CD4-positive, alpha-beta memory T cell (primary cell): ENCODE measurements at regions not wholly inside any gene's neighbourhood (a gene's known extent, or its start where the extent isn't known, plus 50 kb on each side); places are given as distances from the start of the nearest gene placed in this dataset.

ENCODE experiments used
- CTCF ChIA-PET: fragments of 350-600 bp; sonication (Branson Sonifier 250); formaldehyde crosslinking; loops from one replicate; lab custom pipeline; 2021; ENCODE audit warnings: inconsistent platforms; ENCODE audit not compliant: partially characterized antibody; lab: Charles Lee
- POLR2A ChIA-PET: fragments of 350-600 bp; sonication (Branson Sonifier 250); formaldehyde crosslinking; loops from one replicate; lab custom pipeline; 2021; ENCODE audit not compliant: partially characterized antibody; lab: Charles Lee
- DNase-seq, 5 donors: peaks; one replicate each; pipeline versions ENCODE4 v3.0.0 to v3.0.0-alpha.2; 2020 to 2022; ENCODE audit warnings: mixed read lengths in 1 of 5
- H3K27ac ChIP-seq: one replicate; pipeline ENCODE4 v1.7.0; 2013; ENCODE audit warnings: low read depth, low read length
- H3K27me3 ChIP-seq: 2 replicates; pipeline ENCODE4 v1.7.0; 2013; ENCODE audit warnings: mild to moderate bottlenecking, low read length, moderate library complexity; ENCODE audit not compliant: insufficient read depth
- H3K36me3 ChIP-seq: 2 replicates; pipeline ENCODE4 v1.7.0; 2013; ENCODE audit warnings: mild to moderate bottlenecking, low read length, moderate library complexity; ENCODE audit not compliant: insufficient read depth
- H3K4me1 ChIP-seq: 2 replicates; pipeline ENCODE4 v1.7.0; 2013; ENCODE audit warnings: mild to moderate bottlenecking, low read length, moderate library complexity; ENCODE audit not compliant: insufficient read depth
- H3K4me3 ChIP-seq, 2 donors: one replicate each; pipeline ENCODE4 v1.7.0; 2013; ENCODE audit warnings: low read length in 2 of 2, mild to moderate bottlenecking in 1 of 2
- H3K9me3 ChIP-seq, 2 donors: one replicate each; pipeline ENCODE4 v1.7.0; 2013; ENCODE audit warnings: low read length in 2 of 2, control low read depth in 1 of 2; ENCODE audit not compliant: control insufficient read depth in 1 of 2
- H3K27ac Mint-ChIP-seq, 7 donors: one replicate each; pipeline ENCODE4 v1.8.0; 2020 to 2021; ENCODE audit warnings: mixed read lengths in 7 of 7, mild to moderate bottlenecking in 6 of 7, inconsistent platforms in 3 of 7, moderate library complexity in 3 of 7
- H3K27me3 Mint-ChIP-seq, 2 donors: one replicate each; pipeline ENCODE4 v1.8.0; 2020 to 2021; ENCODE audit warnings: mixed read lengths in 2 of 2
- H3K36me3 Mint-ChIP-seq, 2 donors: one replicate each; pipeline ENCODE4 v1.8.0; 2020 to 2021; ENCODE audit warnings: mixed read lengths in 2 of 2, inconsistent platforms in 1 of 2, mild to moderate bottlenecking in 1 of 2
- H3K4me1 Mint-ChIP-seq, 4 donors: one replicate each; pipeline ENCODE4 v1.8.0; 2020 to 2021; ENCODE audit warnings: mixed read lengths in 4 of 4, mild to moderate bottlenecking in 1 of 4
- H3K4me3 Mint-ChIP-seq, 8 donors: one replicate each; pipeline ENCODE4 v1.8.0; 2020 to 2021; ENCODE audit warnings: mixed read lengths in 8 of 8, mild to moderate bottlenecking in 7 of 8, moderate library complexity in 6 of 8, inconsistent platforms in 3 of 8
- H3K9me3 Mint-ChIP-seq, 8 donors: one replicate each; pipeline ENCODE4 v1.8.0; 2020 to 2021; ENCODE audit warnings: mixed read lengths in 8 of 8, mild to moderate bottlenecking in 5 of 8, inconsistent platforms in 3 of 8, moderate library complexity in 1 of 8
- intact Hi-C: fragments of 100-400 bp; cut with micrococcal nuclease; formaldehyde crosslinking; loops from one replicate; pipeline ENCODE4 v1.15.1; 2023

DNA sequence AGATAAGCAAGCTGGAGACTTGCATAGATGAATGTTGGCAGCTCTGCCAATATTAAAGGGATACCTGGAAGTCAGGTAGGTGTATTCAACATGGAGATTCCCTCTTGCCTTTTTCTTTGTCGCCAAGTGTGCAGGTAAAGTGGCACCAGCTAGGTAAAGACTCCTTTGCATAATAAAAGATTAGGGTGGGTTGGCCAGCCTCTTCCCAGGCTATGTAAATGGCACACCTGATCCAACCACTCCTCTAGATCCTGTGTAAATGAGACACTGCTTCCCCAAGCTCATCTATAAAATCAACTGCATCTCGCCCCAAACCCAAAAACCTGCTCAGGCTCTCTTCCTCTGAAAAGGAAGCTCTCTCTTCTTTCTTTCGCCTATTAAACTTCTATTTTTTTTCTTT lies 100.8 kb upstream of the DSCAM start:
- H3K9me3 ChIP-seq = no peaks in the 10 kb centered on the region
- no peak overlapping the region for H3K4me3 Mint-ChIP-seq
- no peaks in the 10 kb centered on the region for H3K36me3 ChIP-seq
- H3K36me3 Mint-ChIP-seq = no peaks in the 10 kb centered on the region
- H3K27me3 Mint-ChIP-seq = no peaks in the 10 kb centered on the region
- peaks cover 5 to 19% (median 8%) of the 10 kb centered on the region in 8 donors for H3K9me3 Mint-ChIP-seq
- intact Hi-C loops = no loop called here
- no peaks in the 10 kb centered on the region for H3K4me1 Mint-ChIP-seq
- H3K27me3 ChIP-seq = no peaks in the 10 kb centered on the region
- ChIA-PET POLR2A (no interaction called here), CTCF (no interaction called here)
- DNase-seq = no peak
- no peak overlapping the region for H3K27ac ChIP-seq
- no peak overlapping the region for H3K4me3 ChIP-seq
- no peak overlapping the region for H3K27ac Mint-ChIP-seq
- no peaks in the 10 kb centered on the region for H3K4me1 ChIP-seq

DNA sequence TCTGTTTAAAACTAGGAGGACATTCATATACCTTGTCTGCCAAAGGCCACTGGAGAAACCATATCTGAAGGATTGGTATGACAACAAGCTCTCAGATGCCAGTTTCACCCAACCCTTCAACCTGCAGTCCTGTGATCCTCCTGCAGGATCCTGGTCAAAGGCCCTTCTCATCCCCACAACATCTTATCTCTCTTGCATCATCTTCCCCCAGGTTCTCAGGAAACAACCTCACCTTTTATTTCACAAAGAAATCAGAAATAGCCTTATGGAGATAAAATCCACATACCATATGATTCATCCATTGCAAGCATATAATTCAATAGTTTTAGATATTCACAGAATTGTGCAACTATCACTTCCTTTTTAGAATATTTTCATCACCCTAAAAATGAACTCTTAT lies 104.0 kb upstream of the DSCAM start:
- POLR2A ChIA-PET = no interaction called here
- Mint-ChIP-seq H3K9me3 (peaks cover 0 to 6% (median 0%) of the 10 kb centered on the region in 8 donors), H3K4me1 (no peaks in the 10 kb centered on the region), H3K4me3 (no peak overlapping the region), H3K27ac (no peak overlapping the region), H3K36me3 (no peaks in the 10 kb centered on the region), H3K27me3 (peaks cover 0 to 2% of the 10 kb centered on the region in 2 donors)
- Histone ChIP-seq H3K9me3 (no peaks in the 10 kb centered on the region), H3K27ac (no peak overlapping the region), H3K4me1 (no peaks in the 10 kb centered on the region), H3K4me3 (no peak overlapping the region), H3K27me3 (no peaks in the 10 kb centered on the region), H3K36me3 (no peaks in the 10 kb centered on the region)
- CTCF ChIA-PET = no interaction called here
- no peak for DNase-seq
- intact Hi-C loops = no loop called here

DNA sequence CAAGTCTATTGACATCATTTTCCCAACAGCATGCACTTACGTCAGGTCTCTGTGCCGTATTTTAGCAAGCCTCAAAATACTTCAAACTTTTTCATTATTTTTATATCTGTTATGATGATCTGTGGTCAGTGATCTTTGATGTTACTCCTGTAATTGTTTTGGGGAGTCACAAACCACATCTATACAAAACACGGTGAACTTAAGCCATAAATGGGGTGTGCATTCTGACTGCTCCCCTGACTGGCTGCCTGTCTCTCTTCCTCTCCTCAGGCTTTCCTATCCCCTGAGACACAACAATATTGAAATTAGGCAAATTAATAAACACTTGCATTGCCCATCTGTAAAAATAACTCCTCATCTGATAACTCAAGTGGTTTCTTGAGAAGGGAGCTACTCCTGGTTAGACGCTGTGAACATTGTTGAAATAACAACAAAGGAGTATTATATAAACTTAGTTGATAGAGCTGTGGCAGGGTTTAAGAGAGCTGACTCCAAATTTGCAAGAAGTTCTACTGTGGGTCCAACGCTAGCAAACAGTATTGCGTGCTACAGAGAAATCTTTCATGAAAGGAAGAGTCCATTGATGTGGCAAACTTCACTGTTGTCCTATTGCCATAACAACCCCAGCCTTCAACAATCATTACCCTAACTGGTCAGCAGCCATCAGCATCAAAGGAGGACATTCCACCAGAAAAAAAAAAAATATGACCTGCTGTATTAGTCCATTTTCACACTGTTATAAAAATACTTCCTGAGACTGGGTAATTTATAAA lies 105.8 kb upstream of the DSCAM start:
- intact Hi-C loops = no loop called here
- Histone ChIP-seq H3K27me3 (no peaks in the 10 kb centered on the region), H3K9me3 (no peaks in the 10 kb centered on the region), H3K4me3 (no peak overlapping the region), H3K4me1 (no peaks in the 10 kb centered on the region), H3K36me3 (no peaks in the 10 kb centered on the region), H3K27ac (no peak overlapping the region)
- H3K4me1 Mint-ChIP-seq = no peaks in the 10 kb centered on the region
- CTCF ChIA-PET = no interaction called here
- H3K36me3 Mint-ChIP-seq = no peaks in the 10 kb centered on the region
- H3K9me3 Mint-ChIP-seq = peaks cover 0 to 6% (median 0%) of the 10 kb centered on the region in 8 donors
- no peak for DNase-seq
- H3K4me3 Mint-ChIP-seq = no peak overlapping the region
- POLR2A ChIA-PET = no interaction called here
- H3K27me3 Mint-ChIP-seq = peaks cover 1 to 6% of the 10 kb centered on the region in 2 donors
- no peak overlapping the region for H3K27ac Mint-ChIP-seq

DNA sequence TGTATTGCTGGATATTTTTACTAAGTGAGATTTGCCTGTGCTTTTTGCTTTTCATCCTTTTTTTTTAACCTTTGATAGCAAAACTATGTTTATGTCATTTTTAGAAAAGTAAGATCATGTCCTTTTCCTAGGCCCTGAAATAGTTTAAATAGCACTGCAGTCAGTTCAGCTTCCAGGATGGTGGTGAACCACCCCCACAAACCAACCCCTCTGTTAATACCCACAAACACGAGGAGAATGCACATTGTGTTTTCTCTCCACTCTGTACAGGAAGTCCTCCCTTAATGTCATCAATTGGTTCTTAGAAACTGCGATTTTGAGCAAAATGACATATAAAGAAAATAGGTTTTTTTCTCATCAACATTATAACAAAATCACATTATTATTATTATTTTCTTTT lies 117.7 kb upstream of the DSCAM start:
- Mint-ChIP-seq H3K4me1 (no peaks in the 10 kb centered on the region), H3K27ac (peak overlapping the region in 1 of 7 donors; percentile 36), H3K36me3 (no peaks in the 10 kb centered on the region), H3K9me3 (peaks cover 0 to 7% (median 4%) of the 10 kb centered on the region in 8 donors), H3K27me3 (peaks cover 0 to 5% of the 10 kb centered on the region in 2 donors), H3K4me3 (no peak overlapping the region)
- Histone ChIP-seq H3K9me3 (no peaks in the 10 kb centered on the region), H3K4me3 (no peak overlapping the region), H3K27me3 (no peaks in the 10 kb centered on the region), H3K36me3 (no peaks in the 10 kb centered on the region), H3K4me1 (no peaks in the 10 kb centered on the region), H3K27ac (no peak overlapping the region)
- POLR2A ChIA-PET = no interaction called here
- intact Hi-C loops = no loop called here
- CTCF ChIA-PET = no interaction called here
- DNase-seq = no peak

DNA sequence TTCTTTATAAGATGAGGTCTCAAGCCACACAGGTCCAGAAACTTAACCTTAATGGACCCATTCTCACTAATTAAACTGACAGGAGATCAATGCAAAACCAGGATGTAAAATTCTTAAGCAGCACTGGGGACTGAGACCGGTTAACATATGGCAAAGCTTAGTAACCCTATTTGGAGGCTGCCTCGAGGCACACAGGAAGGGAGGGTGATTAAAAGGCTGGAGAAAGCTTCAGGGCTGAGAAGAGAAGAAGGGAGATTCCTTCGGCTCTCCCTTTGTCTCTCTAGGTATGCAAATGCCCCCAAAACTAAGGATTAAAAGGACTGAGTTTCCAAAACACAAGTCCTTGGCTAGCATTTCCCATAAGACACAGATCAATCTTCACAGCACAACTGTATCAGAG lies 120.8 kb upstream of the DSCAM start:
- Mint-ChIP-seq H3K4me3 (no peak overlapping the region), H3K36me3 (no peaks in the 10 kb centered on the region), H3K27me3 (peaks cover 0 to 5% of the 10 kb centered on the region in 2 donors), H3K27ac (no peak overlapping the region), H3K4me1 (no peaks in the 10 kb centered on the region), H3K9me3 (peaks cover 0 to 4% (median 1%) of the 10 kb centered on the region in 8 donors)
- Histone ChIP-seq H3K36me3 (no peaks in the 10 kb centered on the region), H3K4me3 (no peak overlapping the region), H3K27ac (no peak overlapping the region), H3K9me3 (no peaks in the 10 kb centered on the region), H3K27me3 (no peaks in the 10 kb centered on the region), H3K4me1 (no peaks in the 10 kb centered on the region)
- DNase-seq = no peak
- ChIA-PET CTCF (no interaction called here), POLR2A (no interaction called here)
- intact Hi-C loops = no loop called here

DNA sequence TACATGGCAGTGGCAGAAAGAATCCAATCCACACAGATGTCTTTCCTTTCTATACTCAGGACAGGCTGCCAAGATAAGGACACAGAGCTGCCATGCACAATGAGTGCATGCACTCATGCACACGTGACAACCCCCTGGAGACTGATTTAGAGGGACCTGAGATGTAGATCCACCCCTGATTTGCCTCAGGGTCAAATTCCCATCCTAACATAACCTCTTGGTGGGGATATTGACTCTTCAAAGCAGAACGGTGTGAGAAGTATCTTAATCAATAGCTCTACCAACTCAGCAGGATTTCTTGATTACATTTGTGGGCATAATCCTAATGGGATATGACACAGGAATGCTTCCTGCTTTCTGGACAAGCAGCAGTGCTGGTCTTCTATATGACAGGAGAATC lies 125.2 kb upstream of the DSCAM start:
- no peaks in the 10 kb centered on the region for H3K36me3 Mint-ChIP-seq
- intact Hi-C loops = no loop called here

DNA sequence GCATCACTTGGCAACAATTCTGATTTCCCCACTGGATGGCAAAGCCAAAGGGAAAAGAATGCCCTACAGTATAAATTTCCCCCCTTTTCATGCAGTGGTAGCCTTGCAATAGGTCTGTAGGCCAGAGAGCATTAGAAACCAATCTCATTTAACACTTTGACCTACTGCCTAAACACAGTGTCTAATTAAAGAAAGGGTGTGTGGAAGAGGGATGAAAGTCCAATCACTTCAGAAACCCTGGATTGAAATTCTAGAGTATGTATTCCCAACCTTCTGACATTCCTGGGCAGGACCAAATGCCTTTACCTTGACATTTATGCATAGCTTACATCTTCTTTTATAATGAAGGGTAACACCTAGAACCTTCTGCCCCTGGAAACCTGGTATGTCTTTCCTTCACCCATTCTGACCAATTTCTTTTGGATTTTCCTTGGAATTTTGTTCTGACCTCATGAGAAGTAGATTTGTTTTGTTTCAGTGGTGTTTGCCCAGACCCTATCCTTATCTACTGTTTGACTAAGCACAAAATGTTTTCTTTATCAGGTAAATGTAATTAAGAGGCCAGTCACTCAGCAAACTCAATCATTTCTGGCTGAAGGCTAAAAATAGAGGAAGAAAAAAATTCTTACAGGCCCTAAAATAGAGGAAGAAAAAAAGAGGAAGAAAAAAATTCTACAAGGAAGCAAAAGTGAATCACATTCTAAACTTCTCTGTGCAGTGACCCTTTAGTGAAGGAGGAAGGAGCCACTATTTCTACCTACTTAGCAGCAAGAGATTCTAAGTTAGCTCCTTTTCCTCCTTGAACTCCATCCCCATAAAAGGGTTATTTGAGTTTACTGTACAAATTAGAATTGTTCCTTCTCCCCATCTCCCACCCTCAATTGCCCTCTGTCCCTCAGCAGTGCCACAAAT lies 129.5 kb upstream of the DSCAM start:
- Histone ChIP-seq H3K36me3 (no peaks in the 10 kb centered on the region), H3K4me3 (no peak overlapping the region), H3K27ac (no peak overlapping the region), H3K9me3 (no peaks in the 10 kb centered on the region), H3K27me3 (no peaks in the 10 kb centered on the region), H3K4me1 (no peaks in the 10 kb centered on the region)
- H3K4me1 Mint-ChIP-seq = no peaks in the 10 kb centered on the region
- H3K27me3 Mint-ChIP-seq = no peaks in the 10 kb centered on the region
- intact Hi-C loops = no loop called here
- ChIA-PET CTCF (no interaction called here), POLR2A (no interaction called here)
- no peak overlapping the region for H3K27ac Mint-ChIP-seq
- H3K36me3 Mint-ChIP-seq = no peaks in the 10 kb centered on the region
- no peak overlapping the region for H3K4me3 Mint-ChIP-seq
- DNase-seq = no peak
- peaks cover 3 to 16% (median 14%) of the 10 kb centered on the region in 8 donors for H3K9me3 Mint-ChIP-seq

More for the DNA sequence above, 125.2 kb upstream of the DSCAM start:
- Histone ChIP-seq H3K27ac (no peak overlapping the region), H3K9me3 (no peaks in the 10 kb centered on the region), H3K4me3 (no peak overlapping the region), H3K4me1 (no peaks in the 10 kb centered on the region), H3K36me3 (no peaks in the 10 kb centered on the region), H3K27me3 (no peaks in the 10 kb centered on the region)
- DNase-seq = no peak
- Mint-ChIP-seq H3K27ac (no peak overlapping the region), H3K27me3 (peaks cover 0 to 5% of the 10 kb centered on the region in 2 donors), H3K9me3 (peaks cover 0 to 12% (median 4%) of the 10 kb centered on the region in 8 donors), H3K4me3 (no peak overlapping the region), H3K4me1 (no peaks in the 10 kb centered on the region)
- POLR2A ChIA-PET = no interaction called here
- CTCF ChIA-PET = no interaction called here
